ENCODE measurements at regions not wholly inside any gene's neighbourhood (a gene's known extent, or its start where the extent isn't known, plus 50 kb on each side); places are given as distances from the start of the nearest gene placed in this dataset.
"Not testable (repeated sequence)": the region's sequence is repeated elsewhere in the genome, so short reads cannot be mapped to it uniquely, and the experiment has no call there.

DNA sequence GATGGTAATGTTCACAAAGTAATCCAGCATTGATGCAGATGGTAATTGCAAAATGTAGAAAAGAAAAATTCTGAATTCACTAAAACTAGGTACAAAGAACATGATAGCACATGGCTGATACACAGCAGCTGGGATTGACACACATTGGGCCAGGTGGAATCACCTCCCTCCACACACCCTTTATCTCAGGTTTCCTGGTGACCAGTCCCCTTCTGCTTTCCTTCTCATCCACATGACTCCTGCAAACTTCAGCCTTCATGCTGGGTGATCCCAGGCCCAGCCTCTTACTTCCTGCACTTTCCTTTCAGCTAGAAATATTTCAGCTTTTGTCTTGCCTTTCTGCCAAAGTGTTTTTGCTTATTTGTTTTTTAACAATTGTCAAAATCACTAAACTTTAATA lies 246.9 kb downstream of the LNPK start:
- no peak for DNase-seq

DNA sequence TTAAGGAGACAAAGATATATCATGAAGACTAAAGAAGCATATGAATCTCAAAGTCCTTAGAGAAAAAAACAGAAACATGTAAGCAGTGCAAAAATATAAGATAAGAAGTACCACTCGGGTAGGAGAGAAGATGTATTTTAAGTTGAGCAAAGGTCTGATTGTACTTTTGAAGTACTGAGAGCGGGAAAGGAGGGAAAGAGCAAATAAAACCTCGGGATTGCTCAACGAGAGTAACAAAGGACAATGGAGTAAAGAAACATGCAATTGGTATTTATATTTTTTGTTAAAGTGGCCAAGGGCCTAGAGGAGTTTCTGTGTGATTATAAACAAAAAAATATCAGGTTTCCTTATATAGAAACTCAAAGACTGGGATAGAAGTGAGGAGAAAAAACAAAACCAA lies 251.9 kb downstream of the LNPK start:
- DNase-seq = no peak

DNA sequence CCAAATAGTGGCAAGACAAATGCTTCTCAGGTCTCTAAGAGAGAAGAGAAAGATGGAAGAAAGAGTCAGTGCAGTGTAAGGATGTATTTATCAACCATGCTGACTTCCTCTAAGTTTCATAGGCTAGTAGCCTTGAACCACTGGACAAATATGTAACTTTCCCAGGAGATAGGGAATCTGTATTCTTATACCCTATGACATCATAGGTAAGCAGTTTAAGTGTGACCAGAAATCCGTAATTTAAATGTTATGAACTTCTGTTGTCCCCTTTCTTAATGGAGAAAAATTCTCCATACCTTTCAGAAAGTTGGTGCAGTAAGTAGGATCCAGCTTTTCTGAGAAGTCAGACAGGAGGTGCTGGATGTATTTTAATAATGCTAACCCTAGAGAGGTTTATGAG lies 256.2 kb downstream of the LNPK start:
- DNase-seq = no peak

DNA sequence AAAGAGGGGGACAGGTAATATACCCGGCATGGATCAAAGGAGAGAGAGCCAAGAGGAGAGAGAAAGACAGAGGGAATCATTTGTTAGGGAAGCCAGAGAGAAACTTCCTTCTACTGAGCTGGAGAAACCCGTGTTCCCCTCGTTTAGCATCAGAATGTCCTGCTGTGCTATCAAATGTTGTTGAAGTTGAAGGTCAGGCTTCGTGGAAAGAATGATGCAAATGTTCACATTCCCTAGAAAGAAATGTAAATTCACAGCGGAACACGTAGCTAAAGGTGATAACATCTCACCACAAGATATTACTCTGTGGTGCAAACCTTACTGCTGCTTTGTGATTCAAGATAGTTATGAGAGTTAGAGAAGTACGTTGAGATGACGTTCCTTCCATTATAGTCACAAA lies 258.1 kb downstream of the LNPK start:
- DNase-seq = peak in 1 of 5 experiments; percentile 24

DNA sequence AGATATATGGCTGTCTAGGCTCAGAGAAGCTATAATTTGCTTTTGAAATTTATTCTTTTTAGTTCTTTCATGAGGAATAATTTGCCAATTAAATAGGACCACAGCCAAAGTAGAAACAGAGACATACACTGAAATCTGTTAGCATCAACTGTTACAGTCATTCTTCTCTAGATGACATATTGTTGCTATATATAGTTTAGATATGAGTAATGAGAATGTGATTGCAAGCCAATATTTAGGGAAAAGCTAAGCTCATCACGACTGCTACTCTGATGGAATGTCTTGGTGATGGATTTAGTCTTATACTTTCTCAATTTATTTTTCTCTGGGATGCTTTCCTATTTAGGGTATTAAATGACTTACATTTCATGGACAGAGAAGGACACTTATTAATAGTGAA lies 259.1 kb downstream of the LNPK start:
- DNase-seq = no peak

DNA sequence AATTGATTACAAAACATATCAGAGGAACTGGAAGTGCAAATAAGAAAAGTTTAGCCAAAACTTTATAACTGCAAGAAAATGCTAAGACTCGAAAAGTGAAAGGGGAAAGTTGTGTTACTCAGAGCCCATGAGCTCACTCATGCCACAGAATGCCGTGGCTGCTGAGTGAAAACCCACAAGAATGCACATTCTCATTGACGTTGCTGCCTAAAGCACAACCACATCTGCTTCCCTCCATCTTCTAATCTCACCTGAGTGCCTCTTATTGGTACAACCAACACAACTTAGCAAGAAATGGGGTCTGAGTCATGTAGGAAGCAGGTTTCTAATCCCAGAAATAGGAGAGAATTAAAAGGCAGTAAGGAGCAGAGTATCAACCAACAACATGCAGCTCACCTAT lies 259.7 kb downstream of the LNPK start:
- DNase-seq = peak in 1 of 5 experiments; percentile 40

DNA sequence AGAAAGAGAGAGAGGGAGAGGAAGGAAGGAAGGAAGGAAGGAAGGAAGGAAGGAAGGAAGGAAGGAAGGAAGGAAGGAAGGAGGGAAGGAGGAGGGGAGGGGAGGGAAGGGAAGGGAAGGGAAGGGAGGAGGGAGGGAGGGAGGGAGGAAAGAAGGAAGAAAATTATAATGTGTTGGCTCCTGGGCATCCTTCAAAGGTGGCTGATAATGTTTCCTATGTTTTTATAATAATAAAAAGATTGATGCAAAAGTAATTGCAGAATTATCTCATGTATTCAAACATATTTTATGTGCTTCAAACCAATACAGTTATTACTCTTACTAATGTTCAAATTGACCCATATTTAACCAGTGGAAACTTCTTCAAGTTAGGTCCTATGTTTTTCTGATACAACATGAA lies 260.9 kb downstream of the LNPK start:
- DNase-seq = no peak

DNA sequence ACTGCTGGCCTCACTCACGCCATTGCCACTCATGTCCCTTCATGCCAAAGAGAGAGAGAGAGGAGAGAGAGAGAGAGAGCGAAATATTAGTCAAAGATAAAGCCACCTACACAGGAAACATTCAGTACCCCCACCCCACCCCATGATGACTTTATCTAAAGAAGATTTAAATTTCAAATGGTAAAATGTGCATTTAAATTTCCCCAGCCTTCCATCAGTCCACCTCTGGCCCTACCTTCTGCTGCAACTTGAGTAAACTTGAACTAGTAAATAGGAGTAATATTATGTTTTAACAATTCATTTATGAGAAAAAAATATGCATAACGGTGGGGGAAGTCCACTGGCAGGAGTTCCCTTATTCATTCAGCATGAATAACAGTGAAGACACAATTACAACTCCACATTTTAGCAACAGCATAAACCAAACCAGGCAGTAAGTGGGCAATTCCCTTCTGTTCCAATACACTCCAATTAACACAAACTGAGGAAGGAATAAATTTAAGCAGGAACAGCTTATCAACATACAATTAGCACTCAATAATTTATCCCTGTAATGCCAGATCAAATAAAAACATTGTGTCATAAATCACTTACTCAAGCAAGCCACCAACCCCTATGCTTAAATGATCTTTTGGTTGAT lies 264.2 kb downstream of the LNPK start:
- no peak for DNase-seq

DNA sequence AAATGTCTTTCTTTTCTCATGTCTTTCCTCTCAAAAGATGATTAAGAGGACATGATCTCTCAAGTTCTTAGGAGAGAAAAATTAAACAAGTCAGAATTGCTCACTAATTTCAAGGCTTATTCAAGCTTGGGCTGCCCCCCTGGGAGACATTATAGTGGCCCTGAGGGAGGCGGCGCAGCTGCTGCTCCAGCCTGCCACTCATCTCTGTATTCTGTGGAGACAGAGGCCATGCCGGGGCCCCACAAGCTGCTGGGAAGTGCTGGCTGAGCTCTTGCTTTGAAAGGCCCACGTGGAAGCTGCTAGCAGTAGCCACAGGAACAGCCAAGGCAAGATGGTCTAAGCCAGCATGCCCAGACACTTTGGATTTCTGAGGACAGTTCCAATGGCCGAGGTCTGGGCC lies 267.4 kb downstream of the LNPK start:
- no peak for DNase-seq

DNA sequence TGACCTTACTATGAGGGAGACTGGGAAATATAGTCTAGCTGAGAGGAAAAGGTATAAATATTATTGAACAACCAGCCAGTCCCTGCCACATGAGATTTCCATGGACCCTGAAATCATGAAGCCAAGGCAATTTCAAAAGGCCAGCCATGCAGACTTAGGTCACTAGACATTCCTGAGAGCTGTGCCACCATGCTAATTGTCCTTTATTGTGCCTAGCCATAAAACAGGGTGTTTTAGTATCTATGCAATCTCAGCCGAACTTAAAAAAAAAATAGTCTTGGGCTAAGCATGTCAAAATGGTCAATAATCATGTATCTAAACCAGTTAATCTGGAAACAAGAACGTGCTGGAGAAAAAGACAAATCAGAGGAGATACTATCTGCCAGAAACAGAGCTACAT lies 269.5 kb downstream of the LNPK start:
- DNase-seq = no peak

DNA sequence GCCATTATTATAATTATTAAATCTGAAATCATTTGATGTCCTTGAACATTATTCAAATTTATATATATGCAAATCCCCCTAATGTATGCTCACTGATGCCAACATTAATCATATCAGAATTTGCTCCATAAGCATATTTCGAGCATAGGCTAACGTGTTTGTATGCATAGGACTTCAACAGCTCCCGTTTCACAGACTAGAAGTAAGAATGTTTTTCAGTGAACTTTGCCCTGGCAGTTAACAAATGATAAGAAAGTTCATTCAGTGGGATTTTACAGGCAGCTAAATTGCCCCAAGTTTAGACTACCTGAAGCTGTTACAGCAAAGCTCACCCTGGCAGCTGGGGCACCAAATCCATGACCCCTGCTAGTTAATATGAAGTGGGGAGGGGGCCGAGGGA lies 272.0 kb downstream of the LNPK start:
- no peak for DNase-seq

DNA sequence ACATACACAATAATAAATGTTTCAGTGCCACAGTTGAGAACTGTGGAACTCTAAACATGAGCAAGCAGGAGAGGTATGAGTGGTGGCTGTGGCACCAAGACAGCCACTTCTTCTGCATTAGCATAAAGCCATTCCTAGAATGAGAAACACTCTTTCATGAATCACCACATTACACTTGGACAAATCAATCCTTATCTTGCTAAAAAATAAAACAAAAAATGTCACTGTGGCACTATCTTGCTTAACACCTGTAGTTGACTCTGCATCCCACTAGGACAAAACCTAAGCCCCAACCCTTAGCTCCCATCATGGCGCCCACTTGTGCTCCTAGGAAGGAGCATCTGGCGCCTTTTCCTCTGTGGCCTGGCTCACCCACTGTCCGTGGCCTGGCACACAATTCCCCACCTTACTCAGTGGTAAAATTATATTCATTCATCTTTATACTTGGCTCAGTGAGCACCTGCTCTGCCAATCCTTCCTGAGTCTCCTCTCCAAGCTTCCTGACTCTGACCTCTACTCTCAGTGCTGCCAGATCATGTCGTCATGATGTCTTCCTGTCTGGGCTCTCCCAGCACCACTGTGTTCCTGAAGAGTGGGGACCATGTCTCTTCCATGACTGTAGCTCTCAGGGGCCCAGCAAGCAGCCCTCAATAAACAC lies 272.9 kb downstream of the LNPK start:
- DNase-seq = no peak

DNA sequence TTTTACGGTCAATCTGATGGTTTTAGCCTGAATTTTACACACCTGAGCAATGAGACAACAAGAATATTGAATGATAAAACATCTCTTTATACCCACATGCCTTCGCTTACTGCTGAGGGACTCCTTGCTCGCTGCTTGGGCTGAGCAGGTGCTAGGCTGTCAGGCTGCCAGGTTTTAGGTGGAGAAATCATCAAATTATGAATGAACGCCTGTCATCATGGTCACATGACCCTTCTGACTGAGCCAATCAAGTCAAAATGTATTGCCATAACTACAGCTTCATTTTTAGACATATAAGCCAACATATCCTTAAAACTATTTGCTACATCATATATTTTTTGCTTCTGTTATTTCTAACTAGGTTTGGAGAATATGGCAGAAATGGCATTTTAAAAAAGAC lies 274.0 kb downstream of the LNPK start:
- DNase-seq = no peak

DNA sequence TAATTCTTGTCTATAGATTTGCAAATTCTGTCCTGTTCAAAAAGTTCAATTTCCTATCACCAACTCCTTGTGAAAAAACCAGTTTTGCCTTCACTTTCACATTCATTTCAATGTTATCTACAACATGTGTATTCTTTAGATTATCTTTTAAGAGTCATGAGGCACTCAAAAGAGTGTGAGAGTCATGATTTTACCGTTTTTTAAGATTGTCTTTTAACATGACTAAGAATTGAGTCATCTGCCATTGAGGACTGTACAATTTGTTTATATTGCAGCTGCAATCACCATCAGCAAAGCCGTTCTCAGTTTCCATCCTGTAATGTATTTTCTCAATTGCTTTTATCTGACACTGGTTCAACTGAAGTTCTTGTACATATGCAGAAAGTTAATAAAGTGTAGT lies 275.8 kb downstream of the LNPK start:
- no peak for DNase-seq

DNA sequence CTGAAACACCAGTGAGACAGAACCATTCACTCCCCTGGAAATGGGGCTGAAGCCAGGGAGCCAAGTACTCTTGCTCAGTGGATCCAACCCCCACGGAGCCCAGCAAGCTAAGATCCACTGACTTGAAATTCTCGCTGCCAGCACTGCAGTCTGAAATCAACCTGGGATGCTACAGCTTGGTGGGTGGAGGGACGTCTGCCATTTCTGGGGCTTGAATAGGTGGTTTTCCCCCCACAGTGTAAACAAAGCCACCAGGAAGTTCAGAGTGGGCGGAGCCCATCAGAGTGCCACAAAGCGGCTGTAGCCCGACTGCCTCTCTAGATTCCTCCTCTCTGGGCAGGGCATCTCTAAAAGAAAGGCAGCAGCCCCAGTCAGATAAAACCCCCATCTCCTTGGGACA lies 292.8 kb downstream of the LNPK start:
- no peak for DNase-seq

DNA sequence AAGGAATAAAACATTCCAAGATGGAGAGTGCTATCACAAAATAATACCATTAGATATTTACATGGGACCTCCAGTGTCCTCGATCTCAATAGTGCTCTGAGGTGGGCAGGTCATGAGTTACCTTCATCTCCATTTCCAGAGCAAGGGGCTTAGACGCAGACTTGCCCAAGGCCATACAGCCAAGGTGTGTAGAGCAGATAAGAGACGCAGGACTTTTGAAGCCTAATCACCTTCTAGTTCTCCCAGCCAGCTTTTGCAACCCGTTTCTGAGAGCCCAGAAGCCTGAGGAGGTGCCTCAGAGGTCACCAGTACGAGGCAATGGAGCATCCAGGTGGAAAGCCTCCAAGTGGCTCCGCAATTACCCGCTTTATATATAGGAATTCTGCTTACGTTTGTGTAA lies 294.7 kb downstream of the LNPK start:
- DNase-seq = no peak

DNA sequence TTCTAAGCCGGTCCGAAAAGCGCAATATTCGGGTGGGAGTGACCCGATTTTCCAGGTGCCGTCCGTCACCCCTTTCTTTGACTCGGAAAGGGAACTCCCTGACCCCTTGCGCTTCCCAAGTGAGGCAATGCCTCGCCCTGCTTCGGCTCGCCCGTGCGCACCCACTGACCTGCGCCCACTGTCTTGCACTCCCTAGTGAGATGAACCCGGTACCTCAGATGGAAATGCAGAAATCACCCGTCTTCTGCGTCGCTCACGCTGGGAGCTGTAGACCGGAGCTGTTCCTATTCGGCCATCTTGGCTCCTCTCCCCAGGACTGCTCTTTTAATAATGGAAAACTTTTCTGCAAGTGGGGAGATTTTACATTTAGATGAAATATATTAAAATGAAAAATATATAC lies 297.5 kb downstream of the LNPK start:
- DNase-seq = not testable (repeated sequence)

DNA sequence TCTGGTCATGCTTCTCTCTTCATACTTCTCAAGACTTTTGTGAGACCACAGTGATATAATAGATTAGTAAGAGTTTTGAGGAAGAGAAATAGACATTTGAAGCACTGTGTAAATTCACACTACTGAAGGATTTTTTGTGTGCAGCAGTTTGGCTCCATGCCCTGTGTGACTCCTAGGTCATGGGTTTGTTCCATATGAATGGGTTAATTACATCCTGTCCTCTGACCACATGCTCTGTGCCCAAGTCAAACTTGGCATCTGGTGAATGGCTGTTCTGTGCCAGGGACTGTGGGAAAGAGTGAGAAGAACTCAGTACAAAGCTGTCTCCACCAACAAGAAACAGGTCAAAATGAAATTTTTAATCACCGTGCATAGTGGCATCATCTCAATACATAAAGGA lies 304.0 kb downstream of the LNPK start:
- DNase-seq = no peak

DNA sequence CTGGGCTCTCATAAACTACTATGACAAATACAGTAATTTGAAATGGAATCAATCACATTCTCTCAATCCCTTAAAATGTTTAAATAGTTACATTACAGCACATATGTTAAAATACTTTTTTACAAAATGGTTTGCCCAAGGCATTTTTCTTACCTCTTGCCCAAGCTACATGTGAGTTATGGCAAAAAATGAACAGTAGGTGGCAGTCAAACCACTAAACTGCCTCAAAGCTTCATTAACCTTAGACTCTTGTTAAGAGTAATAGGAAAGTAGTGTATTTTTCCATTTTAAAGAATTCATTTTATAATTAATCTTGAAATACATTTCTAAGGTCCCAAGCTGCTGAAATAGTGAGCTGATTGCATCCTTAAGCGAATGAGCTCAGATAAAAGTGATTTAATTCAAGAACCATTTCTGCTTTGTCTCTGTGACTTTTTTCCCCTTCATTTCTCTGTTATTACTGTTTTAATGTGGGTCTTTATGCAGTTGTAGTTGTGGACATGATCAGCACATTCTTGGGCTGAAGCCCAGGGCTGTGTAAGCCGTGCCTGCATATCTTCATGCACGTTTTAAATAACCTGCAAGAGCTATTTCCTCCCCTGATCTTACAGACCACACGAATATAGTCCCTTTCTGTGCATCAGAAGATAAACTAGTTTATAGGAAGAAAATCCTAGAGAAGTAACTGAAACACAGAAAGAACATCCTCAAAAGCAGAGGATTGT lies 311.8 kb downstream of the LNPK start:
- DNase-seq = peak in 1 of 5 experiments; percentile 53

DNA sequence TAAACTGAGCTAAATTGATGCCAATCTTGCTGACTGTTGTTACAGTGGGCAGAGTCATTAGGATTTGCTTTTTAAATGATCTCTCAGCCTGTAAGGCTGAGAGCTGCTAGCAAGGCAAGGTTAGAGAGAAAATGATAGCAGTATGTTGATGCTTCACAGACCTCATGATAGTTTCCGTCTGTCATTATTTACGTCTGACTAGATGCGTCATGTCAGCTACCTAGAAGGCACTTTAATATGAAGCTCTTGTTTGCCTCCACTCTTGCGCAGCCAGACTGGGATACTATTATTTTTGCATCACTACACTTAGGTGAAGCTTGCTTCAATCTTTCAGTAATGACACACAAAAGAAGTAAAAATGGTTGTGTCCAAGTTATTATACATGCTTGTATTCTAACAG lies 313.8 kb downstream of the LNPK start:
- DNase-seq = no peak

DNA sequence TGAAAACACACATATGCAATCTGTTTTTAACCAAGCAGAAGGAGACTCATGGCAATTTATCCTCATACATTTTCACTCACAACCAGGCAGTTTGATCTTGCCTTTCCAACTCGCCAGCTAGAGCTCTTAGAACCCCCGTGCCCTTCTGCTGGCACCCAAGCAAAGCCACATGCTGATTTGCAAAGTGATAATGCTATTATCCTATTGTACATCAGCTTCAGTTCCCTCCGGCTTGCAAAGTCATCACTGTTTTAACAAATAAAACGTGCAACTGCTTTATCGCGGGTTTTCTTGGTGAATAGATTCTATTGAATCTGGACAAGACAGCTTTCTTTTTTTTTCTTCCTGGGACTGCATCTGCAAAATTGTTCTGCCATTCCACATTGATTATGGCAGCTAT lies 314.6 kb downstream of the LNPK start:
- DNase-seq = no peak

DNA sequence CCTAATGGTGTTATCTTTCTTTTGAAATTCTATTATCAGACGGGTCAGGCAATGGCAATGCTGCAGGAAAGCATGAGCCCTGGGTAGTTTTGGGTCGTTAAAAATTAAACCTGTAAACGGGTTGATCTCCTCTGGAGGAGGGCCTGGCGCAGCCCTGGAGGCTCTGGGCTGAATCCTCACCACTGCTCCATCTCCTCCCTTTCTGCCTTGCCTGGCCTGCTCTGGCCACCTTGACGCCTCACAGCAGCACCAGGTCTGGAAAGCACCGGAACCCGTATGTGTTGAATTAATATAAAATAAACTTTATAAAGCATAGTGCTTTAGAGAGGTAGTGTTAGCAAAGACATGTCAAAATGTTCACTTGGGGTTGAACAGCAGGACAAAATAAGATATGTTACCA lies 316.1 kb downstream of the LNPK start:
- DNase-seq = no peak

DNA sequence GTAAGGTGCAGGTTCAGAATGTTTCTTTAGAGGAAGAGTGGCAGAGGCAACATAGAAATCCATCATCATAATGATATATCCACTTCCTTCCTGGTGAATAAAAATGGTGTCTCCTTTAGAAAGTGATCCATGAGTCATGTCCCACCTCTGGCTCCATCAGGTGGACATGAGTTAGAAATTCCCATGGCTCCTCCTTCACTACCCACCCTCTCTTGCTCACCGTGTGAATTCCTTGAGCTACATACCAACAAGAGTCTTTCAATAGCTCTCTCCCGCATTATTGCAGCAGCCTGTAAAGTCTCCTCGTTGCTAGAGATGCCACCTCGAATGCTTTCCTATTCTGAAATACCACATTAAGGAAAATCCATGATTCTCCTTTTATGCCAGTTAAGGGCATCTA lies 317.6 kb downstream of the LNPK start:
- no peak for DNase-seq

DNA sequence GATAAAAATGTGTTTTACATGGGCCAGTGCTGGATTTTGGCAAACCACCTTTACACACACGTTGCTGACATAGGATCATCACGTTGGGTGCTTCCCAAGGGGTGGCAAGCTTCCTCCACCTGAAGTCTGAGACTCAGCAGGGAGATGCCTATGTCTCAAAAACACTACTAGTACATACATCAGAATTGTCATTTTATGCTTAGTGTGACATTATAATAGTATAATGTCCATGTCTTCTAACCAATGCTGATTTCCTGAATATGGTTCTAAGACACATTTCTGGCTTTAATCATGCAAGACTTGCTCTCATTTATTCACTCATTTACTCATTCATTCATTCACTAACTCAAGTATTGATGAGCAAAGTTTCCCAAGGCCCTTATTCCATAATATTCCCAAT lies 322.3 kb downstream of the LNPK start:
- no peak for DNase-seq

Data from T-helper 2 cell (primary cell).